ENCODE measurements at regions not wholly inside any gene's neighbourhood (a gene's known extent, or its start where the extent isn't known, plus 50 kb on each side); places are given as distances from the start of the nearest gene placed in this dataset.

DNA sequence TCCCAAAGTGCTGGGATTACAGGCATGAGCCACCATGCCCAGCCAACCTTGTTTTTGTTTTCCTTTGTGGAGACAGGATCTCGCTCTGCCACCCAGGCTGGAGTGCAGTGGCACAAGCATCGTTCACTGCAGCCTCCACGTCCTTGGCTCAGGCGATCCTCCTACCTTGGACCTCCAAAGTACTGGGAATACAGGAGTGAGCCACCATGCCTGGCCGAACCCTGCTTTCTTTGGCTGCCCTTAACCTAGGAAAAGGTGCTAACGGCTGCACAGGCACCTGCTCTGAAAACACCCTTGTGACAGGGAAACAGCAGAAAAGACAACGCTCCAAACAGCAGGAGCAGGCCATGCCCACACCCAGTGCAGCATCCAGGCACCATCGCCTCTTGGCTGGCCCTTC, 71.9 kb downstream of the OAT start:
- in situ Hi-C loops (cut with HindIII; ENCODE audit: low pct_unique_long_range_greater_than_20kb, low sequenced_read_pairs): no loop called here
- no peak for DNase-seq (ENCODE audit: low read depth)

GRCh38 chr10:124345521-124345920, 73.2 kb downstream of the OAT start:
- in situ Hi-C loops (cut with HindIII; ENCODE audit: low pct_unique_long_range_greater_than_20kb, low sequenced_read_pairs): no loop called here
- no peak for DNase-seq (ENCODE audit: low read depth)

DNA sequence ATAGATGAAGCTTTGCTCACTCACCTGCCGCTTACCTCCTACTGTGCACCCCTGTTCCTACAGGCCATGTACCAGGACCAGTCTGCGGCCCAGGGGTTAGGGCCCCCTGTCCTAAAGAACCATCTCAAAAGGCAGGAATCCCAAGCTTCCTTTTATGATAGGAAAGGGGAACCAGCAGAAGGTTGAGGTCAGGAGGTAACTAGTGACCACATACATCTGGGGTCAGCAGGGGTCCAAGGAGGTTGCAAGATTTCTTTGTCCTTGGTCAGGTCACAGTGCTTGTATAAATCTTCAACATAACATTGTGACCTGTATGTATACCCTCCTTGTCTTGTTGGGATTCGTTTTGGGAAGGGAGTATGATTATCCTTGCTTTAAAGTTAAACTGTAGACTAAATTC, 73.8 kb downstream of the OAT start:
- DNase-seq (ENCODE audit: low read depth): no peak
- in situ Hi-C loops (cut with HindIII; ENCODE audit: low pct_unique_long_range_greater_than_20kb, low sequenced_read_pairs): no loop called here

DNA sequence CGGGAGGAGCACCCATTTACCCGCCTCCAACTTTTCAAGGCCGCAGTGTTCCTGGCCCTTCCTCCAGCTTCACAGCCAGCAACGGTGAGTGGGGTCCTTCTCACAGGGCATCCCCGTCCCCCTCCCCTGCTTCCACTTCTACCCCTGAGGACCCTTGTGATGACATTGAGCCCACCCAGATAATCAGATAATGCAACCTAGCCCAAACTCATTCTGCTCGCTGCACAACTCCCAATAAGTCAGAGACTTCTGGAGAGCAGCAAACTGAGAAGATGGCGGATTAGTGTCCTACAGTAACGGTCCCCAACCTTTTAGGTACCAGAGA, 74.5 kb downstream of the OAT start:
- no peak for DNase-seq (ENCODE audit: low read depth)
- in situ Hi-C loops (cut with HindIII; ENCODE audit: low pct_unique_long_range_greater_than_20kb, low sequenced_read_pairs): no loop called here

GRCh38 chr10:124343351-124344265, 75.1 kb downstream of the OAT start:
- DNase-seq (ENCODE audit: low read depth): no peak
- in situ Hi-C loops (cut with HindIII; ENCODE audit: low pct_unique_long_range_greater_than_20kb, low sequenced_read_pairs): no loop called here

- in situ Hi-C loops (cut with HindIII; ENCODE audit: low pct_unique_long_range_greater_than_20kb, low sequenced_read_pairs): no loop called here
- DNase-seq (ENCODE audit: low read depth): no peak
Observed at GRCh38 chr10:124342821-124343170, 75.9 kb downstream of the OAT start.

GRCh38 chr10:124342136-124342820, 76.4 kb downstream of the OAT start:
- no peak for DNase-seq (ENCODE audit: low read depth)
- in situ Hi-C loops (cut with HindIII; ENCODE audit: low pct_unique_long_range_greater_than_20kb, low sequenced_read_pairs): no loop called here

- in situ Hi-C loops (cut with HindIII; ENCODE audit: low pct_unique_long_range_greater_than_20kb, low sequenced_read_pairs): no loop called here
- no peak for DNase-seq (ENCODE audit: low read depth)
Observed at GRCh38 chr10:124341768-124342135, 77.0 kb downstream of the OAT start.

DNA sequence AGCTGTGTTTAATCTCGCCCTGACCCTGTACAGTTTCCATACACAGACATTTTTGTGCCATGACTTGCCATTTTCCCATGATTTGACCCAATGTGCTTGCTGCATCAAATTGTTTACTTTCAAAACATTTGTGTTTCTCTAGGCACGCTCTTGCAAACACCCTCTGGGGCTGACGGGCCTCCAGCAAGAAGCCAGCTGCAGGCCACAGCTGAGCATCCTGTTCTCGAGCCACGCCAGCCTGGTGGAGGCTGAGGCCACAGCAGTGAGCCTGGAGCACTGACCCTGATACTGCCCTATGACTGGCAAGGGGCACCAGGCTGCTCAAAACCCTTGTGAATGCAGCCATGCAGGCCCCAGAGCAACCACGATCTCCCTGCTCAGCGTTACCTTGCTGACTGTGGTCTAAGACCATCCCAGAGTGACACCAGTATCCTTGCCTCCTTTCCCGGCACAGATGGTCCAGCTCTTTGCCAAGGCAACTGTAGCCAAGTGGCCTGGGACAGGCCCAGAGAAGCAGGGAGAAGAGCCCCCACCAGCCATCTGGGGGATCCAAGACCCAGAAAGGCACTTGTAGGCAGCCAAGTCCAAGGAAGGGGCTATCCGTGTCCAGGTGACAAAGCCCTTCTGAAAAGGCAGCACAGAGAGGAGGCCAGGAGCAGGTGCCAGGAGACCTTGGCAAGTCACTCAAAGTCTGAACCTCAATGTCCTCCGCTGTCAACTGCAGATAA, 78.5 kb downstream of the OAT start:
- peak; percentile 86 for DNase-seq (ENCODE audit: low read depth)
- in situ Hi-C loops (cut with HindIII; ENCODE audit: low pct_unique_long_range_greater_than_20kb, low sequenced_read_pairs): no loop called here

DNA sequence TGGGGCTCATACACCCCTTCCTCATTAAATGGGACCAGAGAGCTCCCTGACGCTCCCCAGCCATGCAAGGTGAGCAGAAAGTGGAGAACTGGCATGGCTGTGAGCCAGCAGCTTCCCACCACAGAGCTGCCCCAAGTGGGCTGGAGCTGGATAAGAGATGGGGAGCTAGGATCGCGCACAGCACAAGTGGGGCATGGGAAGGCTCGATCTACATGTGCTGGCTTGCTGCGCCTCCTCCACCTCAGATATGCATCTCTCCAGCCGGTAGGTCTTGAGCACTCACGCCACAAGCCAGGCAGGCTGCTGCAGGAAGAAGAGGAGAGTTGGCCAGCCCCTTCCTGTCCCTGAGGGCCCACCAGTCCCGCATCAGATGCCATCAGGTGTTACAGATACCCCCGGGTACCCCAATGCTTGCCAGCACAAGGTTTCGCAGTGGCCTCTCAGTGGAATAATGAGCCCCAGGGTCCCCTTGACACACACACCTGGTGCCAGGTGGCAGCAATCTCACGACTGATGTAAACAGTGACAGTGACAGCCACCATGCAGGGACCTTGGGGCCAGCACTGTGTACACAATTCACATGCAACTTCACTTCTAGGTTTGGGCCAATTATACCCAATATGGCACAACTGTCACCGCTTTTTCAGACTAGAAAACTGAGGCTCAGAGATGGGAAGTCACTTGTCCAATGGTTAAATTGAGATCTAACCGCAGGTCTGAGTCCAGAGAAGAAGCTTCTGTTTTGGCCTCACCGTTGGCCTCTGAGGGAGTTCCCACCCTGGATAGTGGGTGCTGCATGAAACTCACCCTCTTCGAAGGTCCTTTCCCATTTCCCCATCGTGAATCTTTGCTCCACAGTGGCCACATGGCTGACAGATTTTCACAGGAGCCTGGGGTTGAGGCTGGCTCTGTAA, 79.3 kb downstream of the OAT start:
- no peak for DNase-seq (ENCODE audit: low read depth)
- in situ Hi-C loops (cut with HindIII; ENCODE audit: low pct_unique_long_range_greater_than_20kb, low sequenced_read_pairs): no loop called here

DNA sequence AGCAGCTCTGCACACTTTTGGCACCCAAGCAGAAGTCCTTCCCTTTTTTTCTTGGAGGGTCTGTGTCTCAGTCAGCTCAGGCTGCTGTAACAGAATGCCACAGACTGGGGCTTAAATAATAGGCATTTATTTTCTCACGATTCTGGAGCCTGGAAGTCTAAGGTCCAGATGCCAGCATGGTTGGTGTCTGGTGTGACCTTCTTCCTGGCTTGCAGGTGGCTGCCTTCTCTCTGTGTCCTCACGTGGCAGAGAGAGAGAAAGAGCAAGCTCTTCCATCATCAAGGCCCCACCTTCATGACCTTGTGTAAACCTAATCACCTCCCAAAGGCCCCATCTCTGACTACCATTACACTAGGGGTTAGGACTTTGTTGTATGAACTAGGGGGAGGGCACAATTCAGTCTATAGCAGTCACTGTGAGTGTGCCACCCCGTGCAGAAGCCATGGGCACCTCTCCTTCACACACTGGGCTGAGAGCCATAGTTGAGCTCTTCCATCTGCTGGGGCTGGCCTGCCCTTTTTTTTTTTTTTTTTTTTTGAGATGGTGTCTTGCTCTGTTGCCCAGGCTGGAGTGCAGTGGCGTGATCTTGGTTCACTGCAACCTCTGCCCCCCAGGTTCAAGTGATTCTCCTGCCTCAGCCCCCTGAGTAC, 80.3 kb downstream of the OAT start:
- no peak for DNase-seq (ENCODE audit: low read depth)
- in situ Hi-C loops (cut with HindIII; ENCODE audit: low pct_unique_long_range_greater_than_20kb, low sequenced_read_pairs): no loop called here

GRCh38 chr10:124336186-124336585, 82.5 kb downstream of the OAT start:
- no peak for DNase-seq (ENCODE audit: low read depth)
- in situ Hi-C loops (cut with HindIII; ENCODE audit: low pct_unique_long_range_greater_than_20kb, low sequenced_read_pairs): no loop called here

GRCh38 chr10:124333931-124334330, 84.8 kb downstream of the OAT start:
- no peak for DNase-seq (ENCODE audit: low read depth)
- in situ Hi-C loops (cut with HindIII; ENCODE audit: low pct_unique_long_range_greater_than_20kb, low sequenced_read_pairs): no loop called here

GRCh38 chr10:124332426-124332825, 86.3 kb downstream of the OAT start:
- DNase-seq (ENCODE audit: low read depth): peak; percentile 39
- in situ Hi-C loops (cut with HindIII; ENCODE audit: low pct_unique_long_range_greater_than_20kb, low sequenced_read_pairs): no loop called here

DNA sequence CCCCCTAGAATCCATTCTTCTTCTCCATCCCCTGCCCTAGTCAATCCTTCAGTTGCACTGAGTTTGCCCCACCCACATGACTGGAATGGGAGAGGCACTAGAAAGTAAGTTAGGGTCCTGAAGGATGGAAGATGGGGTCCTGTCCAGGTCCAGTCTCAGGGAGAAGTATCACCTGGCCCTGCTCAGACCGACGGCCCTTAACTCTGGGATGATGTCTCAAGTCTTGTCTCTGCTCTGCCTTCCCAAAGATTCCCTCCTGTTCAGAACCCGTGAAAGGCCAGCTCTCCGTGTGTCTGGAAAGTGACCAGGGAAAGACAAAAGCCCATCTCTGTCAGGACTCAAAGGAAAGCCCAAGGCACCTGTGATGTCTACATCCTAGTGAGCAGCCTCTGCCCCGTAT, 88.8 kb downstream of the OAT start:
- DNase-seq (ENCODE audit: low read depth): no peak
- in situ Hi-C loops (cut with HindIII; ENCODE audit: low pct_unique_long_range_greater_than_20kb, low sequenced_read_pairs): no loop called here

DNA sequence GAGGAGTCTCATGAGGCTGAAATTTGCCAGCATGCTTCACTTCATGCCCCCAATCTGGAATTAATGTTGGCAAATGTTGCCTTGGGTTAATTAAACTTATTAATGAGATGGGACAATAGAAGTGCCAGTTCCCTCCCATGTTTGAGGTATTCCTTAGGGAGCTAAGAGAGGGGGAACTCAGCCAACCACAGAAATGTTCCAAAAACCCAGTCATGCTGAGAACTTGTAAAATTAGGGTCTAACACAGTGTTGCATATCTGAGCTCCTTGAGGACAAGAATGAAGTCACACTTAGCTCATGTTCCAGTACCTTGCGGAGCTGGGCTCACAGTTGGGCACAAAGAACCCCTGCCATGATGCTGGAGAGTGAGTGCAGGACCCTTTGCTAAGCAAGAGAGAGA, 89.4 kb downstream of the OAT start:
- DNase-seq (ENCODE audit: low read depth): no peak
- in situ Hi-C loops (cut with HindIII; ENCODE audit: low pct_unique_long_range_greater_than_20kb, low sequenced_read_pairs): no loop called here

- no peak for DNase-seq (ENCODE audit: low read depth)
- in situ Hi-C loops (cut with HindIII; ENCODE audit: low pct_unique_long_range_greater_than_20kb, low sequenced_read_pairs): no loop called here
Observed at GRCh38 chr10:124328477-124329220, 90.1 kb downstream of the OAT start.
